Lung (tissue), 11 donors: ENCODE measurements at regions not wholly inside any gene's neighbourhood (a gene's known extent, or its start where the extent isn't known, plus 50 kb on each side); places are given as distances from the start of the nearest gene placed in this dataset.

Source experiments
- ATAC-seq: fragments of 200-7000 bp; cut with Tn5 transposase; one replicate; pipeline ENCODE4 v1.9.1; 2020; ENCODE audit warnings: moderate number of reproducible peaks; ENCODE audit not compliant: insufficient read depth, low FRiP score
- DNase-seq, 3 donors: peaks; one replicate each; pipeline ENCODE4 v3.0.0-alpha.2; 2013 to 2017
- H3K27ac ChIP-seq, 2 donors: one replicate each; pipeline ENCODE4 v1.5.1; 2013; ENCODE audit warnings: mild to moderate bottlenecking in 2 of 2, moderate library complexity in 2 of 2, control low read depth in 1 of 2, inconsistent platforms in 1 of 2, low read depth in 1 of 2, low read length in 1 of 2
- H3K27me3 ChIP-seq, 3 donors: one replicate each; pipeline ENCODE4 v1.5.1; 2013; ENCODE audit warnings: low read length in 2 of 3; ENCODE audit not compliant: control insufficient read depth in 3 of 3, insufficient read depth in 3 of 3
- H3K36me3 ChIP-seq, 4 donors: one replicate each; pipeline ENCODE4 v1.5.1; 2013; ENCODE audit warnings: low read length in 4 of 4, mild to moderate bottlenecking in 1 of 4, moderate library complexity in 1 of 4; ENCODE audit not compliant: control insufficient read depth in 4 of 4, insufficient read depth in 4 of 4
- H3K4me1 ChIP-seq, 5 donors: one replicate each; pipeline ENCODE4 v1.5.1; 2013; ENCODE audit warnings: low read length in 5 of 5, mild to moderate bottlenecking in 2 of 5, moderate library complexity in 1 of 5; ENCODE audit not compliant: control insufficient read depth in 5 of 5, insufficient read depth in 5 of 5
- H3K4me3 ChIP-seq: one replicate; pipeline ENCODE4 v1.5.1; 2013; ENCODE audit warnings: mild to moderate bottlenecking, control low read depth, moderate library complexity
- H3K9ac ChIP-seq, 2 donors: one replicate each; pipeline ENCODE4 v1.5.1; 2013; ENCODE audit warnings: low read length in 2 of 2, control low read depth in 1 of 2; ENCODE audit not compliant: insufficient read depth in 1 of 2
- H3K9me3 ChIP-seq, 4 donors: one replicate each; pipeline ENCODE4 v1.5.1; 2013; ENCODE audit warnings: low read length in 3 of 4, mild to moderate bottlenecking in 1 of 4, moderate library complexity in 1 of 4; ENCODE audit not compliant: control insufficient read depth in 4 of 4, insufficient read depth in 3 of 4
- CTCF ChIP-seq: IDR thresholded peaks from 2 replicates; pipeline ENCODE4 v1.5.1; 2012; ENCODE audit warnings: mild to moderate bottlenecking; ENCODE audit errors: control extremely low read depth, extremely low read depth
- WGBS, 2 donors: extraction: QIAGEN DNeasy Blood & Tissue Kit; methylation state at CpG; one replicate each; pipeline ENCODE4 v1.1.7; 2013; 5-methylcytosine and 5-hydroxymethylcytosine counted together
- donor health status: control.
- donor health status: control.
- donor health status: Bipolar disorder and iron deficiency.
- donor health status: healthy.
- donor health status: DM: yes; HTN: yes; CAD: no.

GRCh38 chrY:7697506-7697905, 786.0 kb upstream of the AMELY start:
- H3K36me3 ChIP-seq = no peaks in the 10 kb centered on the region
- no peak overlapping the region for H3K27ac ChIP-seq
- 88% methylated on average over 1 of the region's 1 CpG; no CpG with 5 or more reads in 1 of the 2 donors for WGBS, 2 donors
- H3K9ac ChIP-seq = no peak overlapping the region
- H3K4me3 ChIP-seq = no peak overlapping the region
- ATAC-seq (no peak), DNase-seq (no peak)
- no peak for TF ChIP-seq CTCF
- no peaks in the 10 kb centered on the region for H3K9me3 ChIP-seq
- no peaks in the 10 kb centered on the region for H3K27me3 ChIP-seq
- no peaks in the 10 kb centered on the region for H3K4me1 ChIP-seq

- H3K9me3 ChIP-seq = no peaks in the 10 kb centered on the region
- DNase-seq = no peak
- no peak overlapping the region for H3K27ac ChIP-seq
- H3K27me3 ChIP-seq = no peaks in the 10 kb centered on the region
- no peaks in the 10 kb centered on the region for H3K36me3 ChIP-seq
- ATAC-seq = no peak
- no peak overlapping the region for H3K4me3 ChIP-seq
- no peak overlapping the region for H3K9ac ChIP-seq
- 70% methylated on average over 1 of the region's 1 CpG; no CpG with 5 or more reads in 1 of the 2 donors for WGBS, 2 donors
- TF ChIP-seq CTCF = no peak
- no peaks in the 10 kb centered on the region for H3K4me1 ChIP-seq
These were observed 781.1 kb upstream of the AMELY start for GRCh38 chrY:7692701-7693100.

- no peaks in the 10 kb centered on the region for H3K36me3 ChIP-seq
- no peak overlapping the region for H3K9ac ChIP-seq
- H3K27ac ChIP-seq = no peak overlapping the region
- no peak for ATAC-seq
- no peak for DNase-seq
- H3K9me3 ChIP-seq = no peaks in the 10 kb centered on the region
- H3K4me3 ChIP-seq = no peak overlapping the region
- no peaks in the 10 kb centered on the region for H3K27me3 ChIP-seq
- no peak for TF ChIP-seq CTCF
- 70% methylated on average over 3 of the region's 3 CpGs; no CpG with 5 or more reads in 1 of the 2 donors for WGBS, 2 donors
- no peaks in the 10 kb centered on the region for H3K4me1 ChIP-seq
These were observed 775.5 kb upstream of the AMELY start for GRCh38 chrY:7687086-7687485.

GRCh38 chrY:7684546-7684945, 773.0 kb upstream of the AMELY start:
- no peaks in the 10 kb centered on the region for H3K9me3 ChIP-seq
- H3K27ac ChIP-seq = no peak overlapping the region
- H3K4me1 ChIP-seq = no peaks in the 10 kb centered on the region
- DNase-seq (no peak), ATAC-seq (no peak)
- WGBS, 2 donors = 87% methylated on average over 2 of the region's 2 CpGs; no CpG with 5 or more reads in 1 of the 2 donors
- H3K9ac ChIP-seq = no peak overlapping the region
- H3K36me3 ChIP-seq = no peaks in the 10 kb centered on the region
- no peak for TF ChIP-seq CTCF
- no peaks in the 10 kb centered on the region for H3K27me3 ChIP-seq
- H3K4me3 ChIP-seq = no peak overlapping the region
